Activated T-helper 17 cell treated with anti-CD3 and anti-CD28 coated beads, Interleukin-2, amount 50 U/mL, for 72 hours (primary cell): ENCODE measurements at regions not wholly inside any gene's neighbourhood (a gene's known extent, or its start where the extent isn't known, plus 50 kb on each side); places are given as distances from the start of the nearest gene placed in this dataset.
"Not testable (repeated sequence)": the region's sequence is repeated elsewhere in the genome, so short reads cannot be mapped to it uniquely, and the experiment has no call there.

Source experiments
- ATAC-seq: fragments of 150-1000 bp; cut with Tn5 transposase; replicated peaks from 2 replicates; pipeline ENCODE4 v1.10.0; 2021; ENCODE audit warnings: mild to moderate bottlenecking, moderate library complexity
- H3K27ac Mint-ChIP-seq: one replicate; pipeline ENCODE4 v1.8.0; 2022; ENCODE audit warnings: mixed read lengths
- H3K27me3 Mint-ChIP-seq: one replicate; pipeline ENCODE4 v1.8.0; 2022; ENCODE audit warnings: mixed read lengths
- H3K36me3 Mint-ChIP-seq: one replicate; pipeline ENCODE4 v1.8.0; 2022; ENCODE audit warnings: low read depth, mild to moderate bottlenecking, mixed read lengths
- H3K4me1 Mint-ChIP-seq: one replicate; pipeline ENCODE4 v1.8.0; 2022; ENCODE audit warnings: mixed read lengths
- H3K4me3 Mint-ChIP-seq: one replicate; pipeline ENCODE4 v1.8.0; 2022; ENCODE audit warnings: mild to moderate bottlenecking, mixed read lengths
- H3K9me3 Mint-ChIP-seq: one replicate; pipeline ENCODE4 v1.8.0; 2022; ENCODE audit warnings: mixed read lengths

GRCh38 chr1:199460933-199461332 is 566.6 kb upstream of the NR5A2 start:
- Mint-ChIP-seq H3K4me3 (no peak overlapping the region), H3K4me1 (no peaks in the 10 kb centered on the region), H3K9me3 (peaks cover 7% of the 10 kb centered on the region), H3K36me3 (no peaks in the 10 kb centered on the region), H3K27ac (no peak overlapping the region), H3K27me3 (no peaks in the 10 kb centered on the region)
- ATAC-seq = no peak

GRCh38 chr1:199463521-199464127 is 563.9 kb upstream of the NR5A2 start:
- H3K9me3 Mint-ChIP-seq = peaks cover 7% of the 10 kb centered on the region
- no peak overlapping the region for H3K27ac Mint-ChIP-seq
- no peak overlapping the region for H3K4me3 Mint-ChIP-seq
- no peaks in the 10 kb centered on the region for H3K4me1 Mint-ChIP-seq
- no peaks in the 10 kb centered on the region for H3K36me3 Mint-ChIP-seq
- H3K27me3 Mint-ChIP-seq = no peaks in the 10 kb centered on the region
- ATAC-seq = peak; percentile 26

GRCh38 chr1:199466961-199467360 is 560.5 kb upstream of the NR5A2 start:
- Mint-ChIP-seq H3K27me3 (no peaks in the 10 kb centered on the region), H3K36me3 (no peaks in the 10 kb centered on the region), H3K4me1 (no peaks in the 10 kb centered on the region), H3K4me3 (no peak overlapping the region), H3K9me3 (peaks cover 7% of the 10 kb centered on the region), H3K27ac (no peak overlapping the region)
- no peak for ATAC-seq

- no peak for ATAC-seq
- no peaks in the 10 kb centered on the region for H3K4me1 Mint-ChIP-seq
- no peak overlapping the region for H3K27ac Mint-ChIP-seq
- H3K9me3 Mint-ChIP-seq = no peaks in the 10 kb centered on the region
- no peaks in the 10 kb centered on the region for H3K36me3 Mint-ChIP-seq
- no peak overlapping the region for H3K4me3 Mint-ChIP-seq
- peaks cover 12% of the 10 kb centered on the region for H3K27me3 Mint-ChIP-seq
Observed at GRCh38 chr1:199472018-199472417, 555.5 kb upstream of the NR5A2 start.

GRCh38 chr1:199472978-199473377 is 554.5 kb upstream of the NR5A2 start:
- Mint-ChIP-seq H3K9me3 (no peaks in the 10 kb centered on the region), H3K27ac (no peak overlapping the region), H3K36me3 (no peaks in the 10 kb centered on the region), H3K4me3 (no peak overlapping the region), H3K27me3 (peaks cover 12% of the 10 kb centered on the region), H3K4me1 (no peaks in the 10 kb centered on the region)
- no peak for ATAC-seq

GRCh38 chr1:199474738-199475137 is 552.8 kb upstream of the NR5A2 start:
- Mint-ChIP-seq H3K4me3 (no peak overlapping the region), H3K9me3 (no peaks in the 10 kb centered on the region), H3K27ac (no peak overlapping the region), H3K27me3 (peaks cover 12% of the 10 kb centered on the region), H3K36me3 (no peaks in the 10 kb centered on the region), H3K4me1 (no peaks in the 10 kb centered on the region)
- ATAC-seq = no peak

- no peak for ATAC-seq
- Mint-ChIP-seq H3K9me3 (no peaks in the 10 kb centered on the region), H3K4me3 (no peak overlapping the region), H3K27me3 (peaks cover 14% of the 10 kb centered on the region), H3K36me3 (no peaks in the 10 kb centered on the region), H3K27ac (no peak overlapping the region), H3K4me1 (no peaks in the 10 kb centered on the region)
Observed at GRCh38 chr1:199482426-199482825, 545.1 kb upstream of the NR5A2 start.

- H3K27me3 Mint-ChIP-seq = peaks cover 4% of the 10 kb centered on the region
Observed at GRCh38 chr1:199489594-199489993, 537.9 kb upstream of the NR5A2 start.

GRCh38 chr1:199490769-199491527 is 536.6 kb upstream of the NR5A2 start:
- Mint-ChIP-seq H3K4me3 (no peak overlapping the region), H3K27me3 (no peaks in the 10 kb centered on the region), H3K9me3 (peaks cover 5% of the 10 kb centered on the region), H3K27ac (no peak overlapping the region), H3K4me1 (no peaks in the 10 kb centered on the region), H3K36me3 (no peaks in the 10 kb centered on the region)
- ATAC-seq = no peak

More at GRCh38 chr1:199489594-199489993, 537.9 kb upstream of the NR5A2 start:
- no peak for ATAC-seq
- Mint-ChIP-seq H3K4me1 (no peaks in the 10 kb centered on the region), H3K4me3 (no peak overlapping the region), H3K36me3 (no peaks in the 10 kb centered on the region), H3K27ac (no peak overlapping the region), H3K9me3 (no peaks in the 10 kb centered on the region)

GRCh38 chr1:199495432-199495831 is 532.1 kb upstream of the NR5A2 start:
- no peak for ATAC-seq
- Mint-ChIP-seq H3K9me3 (peaks cover 5% of the 10 kb centered on the region), H3K4me1 (no peaks in the 10 kb centered on the region), H3K36me3 (no peaks in the 10 kb centered on the region), H3K27ac (no peak overlapping the region), H3K27me3 (peaks cover 8% of the 10 kb centered on the region), H3K4me3 (no peak overlapping the region)

GRCh38 chr1:199498802-199499201 is 528.7 kb upstream of the NR5A2 start:
- H3K36me3 Mint-ChIP-seq, H3K27ac Mint-ChIP-seq, H3K4me1 Mint-ChIP-seq, ATAC-seq, H3K9me3 Mint-ChIP-seq, H3K4me3 Mint-ChIP-seq: not testable (repeated sequence)
- H3K27me3 Mint-ChIP-seq = peaks cover 11% of the 10 kb centered on the region

- H3K9me3 Mint-ChIP-seq = no peaks in the 10 kb centered on the region
- H3K27ac Mint-ChIP-seq = no peak overlapping the region
- no peak for ATAC-seq
- H3K4me1 Mint-ChIP-seq = no peaks in the 10 kb centered on the region
- H3K4me3 Mint-ChIP-seq = no peak overlapping the region
- H3K27me3 Mint-ChIP-seq = peaks cover 2% of the 10 kb centered on the region
- no peaks in the 10 kb centered on the region for H3K36me3 Mint-ChIP-seq
Observed at GRCh38 chr1:199508072-199508471, 519.4 kb upstream of the NR5A2 start.

- H3K4me3 Mint-ChIP-seq = no peak overlapping the region
- no peaks in the 10 kb centered on the region for H3K9me3 Mint-ChIP-seq
- no peaks in the 10 kb centered on the region for H3K36me3 Mint-ChIP-seq
- no peak overlapping the region for H3K27ac Mint-ChIP-seq
- peaks cover 2% of the 10 kb centered on the region for H3K27me3 Mint-ChIP-seq
- no peak for ATAC-seq
- no peaks in the 10 kb centered on the region for H3K4me1 Mint-ChIP-seq
Observed at GRCh38 chr1:199508653-199509052, 518.9 kb upstream of the NR5A2 start.

- Mint-ChIP-seq H3K27me3 (peaks cover under 1% of the 10 kb centered on the region), H3K4me1 (no peaks in the 10 kb centered on the region), H3K4me3 (no peak overlapping the region), H3K36me3 (no peaks in the 10 kb centered on the region), H3K27ac (no peak overlapping the region), H3K9me3 (no peaks in the 10 kb centered on the region)
- ATAC-seq = no peak
Observed at GRCh38 chr1:199509456-199509855, 518.1 kb upstream of the NR5A2 start.

GRCh38 chr1:199510314-199510713 is 517.2 kb upstream of the NR5A2 start:
- Mint-ChIP-seq H3K4me1 (no peaks in the 10 kb centered on the region), H3K27me3 (no peaks in the 10 kb centered on the region), H3K4me3 (no peak overlapping the region), H3K9me3 (no peaks in the 10 kb centered on the region), H3K27ac (no peak overlapping the region), H3K36me3 (no peaks in the 10 kb centered on the region)
- ATAC-seq = no peak
